Left cardiac atrium (tissue), 4 donors: ENCODE measurements at regions not wholly inside any gene's neighbourhood (a gene's known extent, or its start where the extent isn't known, plus 50 kb on each side); places are given as distances from the start of the nearest gene placed in this dataset.
"Not testable (repeated sequence)": the region's sequence is repeated elsewhere in the genome, so short reads cannot be mapped to it uniquely, and the experiment has no call there.

ENCODE experiments used
- ATAC-seq, 2 donors: fragments of 200-7000 bp; cut with Tn5 transposase; one replicate each; pipeline ENCODE4 v1.9.1; 2020; ENCODE audit warnings: mild to moderate bottlenecking in 2 of 2, moderate library complexity in 2 of 2
- DNase-seq: peaks from one replicate; pipeline ENCODE4 v3.0.0-alpha.2; 2020
- intact Hi-C, 2 donors: fragments of 100-400 bp; cut with DNase I; formaldehyde crosslinking; loops; one replicate each; pipeline versions ENCODE4 v1.14.1 to v1.15.1; 2022 to 2023
- donor health status: DM: no; HTN: yes; CAD: no.
- donor health status: DM: no; HTN: yes; CAD: no; lungs with severe emphysema.
- donor health status: DM: yes; HTN: yes; CAD: no.
- donor health status: Dilated cardiomyopathy.

- DNase-seq (no peak), ATAC-seq (no peak)
- intact Hi-C loops = no loop called here
These were observed 382.9 kb upstream of the IRAK1BP1 start for GRCh38 chr6:78484198-78485064.

- intact Hi-C loops = no loop called here
- DNase-seq (no peak), ATAC-seq (peak in 1 of 2 donors; percentile 40)
These were observed 379.9 kb upstream of the IRAK1BP1 start for GRCh38 chr6:78487401-78487800.

GRCh38 chr6:78489874-78490273, 377.5 kb upstream of the IRAK1BP1 start:
- ATAC-seq (no peak), DNase-seq (no peak)
- intact Hi-C loops = no loop called here

GRCh38 chr6:78492351-78493017, 374.9 kb upstream of the IRAK1BP1 start:
- ATAC-seq (no peak), DNase-seq (no peak)
- intact Hi-C loops = no loop called here

GRCh38 chr6:78500299-78501089, 366.9 kb upstream of the IRAK1BP1 start:
- intact Hi-C loops = no loop called here
- DNase-seq (no peak), ATAC-seq (no peak)

GRCh38 chr6:78502386-78502887, 364.9 kb upstream of the IRAK1BP1 start:
- ATAC-seq = no peak
- no peak for DNase-seq
- intact Hi-C loops = no loop called here

GRCh38 chr6:78505178-78505577, 362.2 kb upstream of the IRAK1BP1 start:
- intact Hi-C loops = no loop called here
- DNase-seq (no peak), ATAC-seq (no peak)

- no peak for DNase-seq
- intact Hi-C loops = no loop called here
- no peak for ATAC-seq
These were observed 356.3 kb upstream of the IRAK1BP1 start for GRCh38 chr6:78511009-78511408.

- ATAC-seq (no peak), DNase-seq (no peak)
- intact Hi-C loops = no loop called here
These were observed 353.5 kb upstream of the IRAK1BP1 start for GRCh38 chr6:78513856-78514255.

- intact Hi-C loops = no loop called here
- ATAC-seq = no peak
- no peak for DNase-seq
These were observed 352.1 kb upstream of the IRAK1BP1 start for GRCh38 chr6:78515271-78515670.

GRCh38 chr6:78517399-78517798, 350.0 kb upstream of the IRAK1BP1 start:
- ATAC-seq = no peak
- DNase-seq = no peak
- intact Hi-C loops = no loop called here

- intact Hi-C loops = no loop called here
- no peak for DNase-seq
- ATAC-seq = no peak
These were observed 343.7 kb upstream of the IRAK1BP1 start for GRCh38 chr6:78523622-78524021.

GRCh38 chr6:78525976-78526375, 341.4 kb upstream of the IRAK1BP1 start:
- DNase-seq (no peak), ATAC-seq (no peak)
- intact Hi-C loops = no loop called here

GRCh38 chr6:78526432-78526831, 340.9 kb upstream of the IRAK1BP1 start:
- DNase-seq = no peak
- intact Hi-C loops = no loop called here
- ATAC-seq = no peak

- intact Hi-C loops = no loop called here
- ATAC-seq (no peak), DNase-seq (no peak)
These were observed 338.4 kb upstream of the IRAK1BP1 start for GRCh38 chr6:78528926-78529325.

- intact Hi-C loops = no loop called here
- DNase-seq (no peak), ATAC-seq (no peak)
These were observed 337.1 kb upstream of the IRAK1BP1 start for GRCh38 chr6:78530208-78530607.

GRCh38 chr6:78533426-78533825, 333.9 kb upstream of the IRAK1BP1 start:
- intact Hi-C loops = no loop called here
- DNase-seq = no peak
- no peak for ATAC-seq

GRCh38 chr6:78533876-78534275, 333.5 kb upstream of the IRAK1BP1 start:
- ATAC-seq = no peak
- intact Hi-C loops = no loop called here
- no peak for DNase-seq

- intact Hi-C loops = no loop called here
- DNase-seq = no peak
These were observed 329.3 kb upstream of the IRAK1BP1 start for GRCh38 chr6:78538002-78538401.

GRCh38 chr6:78547636-78548035, 319.7 kb upstream of the IRAK1BP1 start:
- DNase-seq, ATAC-seq, intact Hi-C loops: not testable (repeated sequence)

More at GRCh38 chr6:78538002-78538401, 329.3 kb upstream of the IRAK1BP1 start:
- ATAC-seq = no peak
